Neural cell (in vitro differentiated cells): ENCODE measurements at regions not wholly inside any gene's neighbourhood (a gene's known extent, or its start where the extent isn't known, plus 50 kb on each side); places are given as distances from the start of the nearest gene placed in this dataset.

Experiments
- CTCF ChIP-seq: fragments of 450-650 bp; IDR thresholded peaks from 2 replicates; pipeline ENCODE4 v1.5.1; 2014; ENCODE audit warnings: antibody characterized with exemption, mild to moderate bottlenecking, moderate library complexity; ENCODE audit not compliant: poor library complexity, severe bottlenecking
- EP300 ChIP-seq: fragments of 450-650 bp; conservative IDR thresholded peaks from 2 replicates; pipeline ENCODE4 v1.6.1; 2014; ENCODE audit warnings: antibody characterized with exemption, mild to moderate bottlenecking, moderate library complexity; ENCODE audit not compliant: poor library complexity, severe bottlenecking
- MXI1 ChIP-seq: fragments of 450-650 bp; conservative IDR thresholded peaks from 2 replicates; pipeline ENCODE4 v1.6.1; 2014; ENCODE audit warnings: antibody characterized with exemption, mild to moderate bottlenecking; ENCODE audit not compliant: poor library complexity, severe bottlenecking
- REST ChIP-seq: IDR thresholded peaks from 2 replicates; pipeline ENCODE4 v1.6.1; 2012; ENCODE audit warnings: borderline replicate concordance

GRCh38 chr11:94681140-94681539 is 87.0 kb upstream of the AMOTL1 start:
- TF ChIP-seq MXI1 (no peak), EP300 (peak; percentile 77), REST (no peak), CTCF (no peak)
